Muscle of back (tissue), 3 donors: ENCODE measurements at regions not wholly inside any gene's neighbourhood (a gene's known extent, or its start where the extent isn't known, plus 50 kb on each side); places are given as distances from the start of the nearest gene placed in this dataset.

Source experiments
- DNase-seq, 3 donors: peaks; one replicate each; pipeline versions ENCODE4 v3.0.0 to v3.0.0-alpha.2; 2013

GRCh38 chr9:81391457-81391825 is 297.9 kb downstream of the TLE1 start:
- no peak for DNase-seq

DNA sequence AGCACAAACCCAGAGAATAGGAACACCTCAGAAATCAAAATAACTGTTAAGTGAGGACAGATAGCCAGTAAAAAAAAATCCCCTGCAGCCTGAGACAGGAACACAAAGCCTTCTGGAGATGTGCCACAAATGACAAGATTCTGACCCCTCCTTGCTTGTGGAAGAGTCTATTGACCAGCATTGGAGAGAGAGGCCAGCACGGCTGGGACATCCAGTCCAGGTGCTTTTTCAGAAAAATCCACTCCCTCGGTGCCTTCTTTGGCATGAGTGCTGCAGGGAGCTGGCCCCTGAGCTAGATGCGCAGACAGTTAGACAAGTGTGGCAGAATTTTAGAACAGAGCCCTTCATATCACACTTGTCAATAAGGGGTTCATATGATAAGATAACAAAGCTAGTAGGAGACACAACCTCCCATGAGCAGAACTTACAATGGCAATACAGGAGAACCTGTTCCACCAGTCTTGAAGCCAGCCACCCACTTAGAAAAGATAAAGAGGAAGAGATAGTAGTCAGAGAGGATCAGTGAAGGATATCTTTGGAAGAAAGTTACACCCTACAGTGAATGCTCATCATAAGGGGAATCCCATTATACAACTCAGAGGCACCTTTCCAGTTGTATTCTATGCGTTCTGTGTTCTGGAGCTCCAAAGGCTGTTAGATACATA is 298.4 kb downstream of the TLE1 start:
- DNase-seq = no peak

DNA sequence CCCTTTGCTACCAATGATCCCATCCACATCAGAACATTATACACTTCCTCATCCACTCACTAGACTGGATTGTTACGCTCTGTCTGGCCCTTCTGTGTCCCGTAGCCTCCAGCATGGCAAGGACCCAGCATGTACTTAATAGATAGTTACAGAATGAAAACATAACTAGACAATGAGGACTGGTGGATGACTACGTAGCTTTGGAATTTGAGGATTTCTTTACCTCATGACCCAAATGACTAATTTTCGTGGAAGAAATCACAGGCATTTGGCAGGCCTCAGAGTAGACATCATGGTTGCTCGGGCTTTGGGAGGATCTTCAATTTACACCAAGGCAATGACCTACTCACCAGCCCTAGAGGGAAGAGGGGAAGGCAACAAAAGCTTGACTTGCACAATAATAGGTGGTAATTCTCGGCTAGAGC is 299.8 kb downstream of the TLE1 start:
- peak; percentile 63 to 96 (median 73) for DNase-seq

- DNase-seq = no peak
Measured at GRCh38 chr9:81388831-81389230, 300.5 kb downstream of the TLE1 start.

DNA sequence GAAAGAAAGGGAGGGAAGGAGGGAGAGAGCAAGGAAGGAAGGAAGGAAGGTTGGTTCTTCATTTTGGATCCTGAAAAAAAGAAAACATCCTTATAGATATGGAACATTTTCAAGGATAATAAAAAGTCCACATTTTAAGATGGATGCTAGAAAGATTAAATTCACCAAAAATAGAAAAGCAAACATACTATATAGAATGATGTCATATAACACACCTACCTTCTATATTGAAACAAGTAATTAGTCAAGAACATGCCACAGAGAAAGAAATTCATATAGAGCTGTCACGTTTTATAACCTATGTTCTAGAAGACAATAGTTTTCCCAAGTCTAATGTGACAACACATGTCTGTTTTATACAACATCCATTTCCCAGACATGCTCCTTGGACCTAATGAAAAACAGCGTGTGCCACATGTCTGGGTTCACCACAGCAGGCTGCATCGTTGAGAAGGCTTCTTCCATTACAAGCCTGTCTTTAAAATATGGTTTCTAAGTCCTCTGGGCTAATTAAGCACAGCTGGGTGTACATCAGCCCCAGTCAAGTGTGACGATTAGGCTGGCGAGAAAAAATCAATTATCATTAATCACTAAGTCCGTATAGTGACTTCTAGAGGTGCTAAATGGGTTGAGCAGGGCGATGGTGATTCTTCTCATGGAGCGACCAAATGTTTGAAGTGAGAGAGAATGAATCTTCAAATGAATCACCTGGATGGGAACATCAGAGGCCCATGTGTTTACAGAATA is 301.8 kb downstream of the TLE1 start:
- DNase-seq = no peak

DNA sequence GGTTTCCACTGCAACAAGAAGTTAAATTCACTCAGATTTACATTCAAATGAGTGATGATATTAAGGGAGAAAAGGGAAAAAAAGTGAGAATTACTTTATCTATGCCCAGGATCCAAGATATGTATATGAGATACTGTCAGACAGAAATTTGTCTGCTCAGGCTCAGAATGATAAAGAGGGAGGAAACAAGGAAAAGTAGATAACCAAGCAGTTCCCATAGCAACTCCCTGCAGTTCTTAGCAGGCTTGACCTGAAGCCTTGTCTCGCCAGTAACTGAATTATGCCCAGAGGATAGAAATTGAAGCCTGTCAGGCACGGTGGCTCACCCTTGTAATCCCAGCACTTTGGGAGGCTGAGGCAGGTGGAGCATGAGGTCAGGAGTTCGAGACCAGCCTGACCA is 304.4 kb downstream of the TLE1 start:
- DNase-seq = no peak

DNA sequence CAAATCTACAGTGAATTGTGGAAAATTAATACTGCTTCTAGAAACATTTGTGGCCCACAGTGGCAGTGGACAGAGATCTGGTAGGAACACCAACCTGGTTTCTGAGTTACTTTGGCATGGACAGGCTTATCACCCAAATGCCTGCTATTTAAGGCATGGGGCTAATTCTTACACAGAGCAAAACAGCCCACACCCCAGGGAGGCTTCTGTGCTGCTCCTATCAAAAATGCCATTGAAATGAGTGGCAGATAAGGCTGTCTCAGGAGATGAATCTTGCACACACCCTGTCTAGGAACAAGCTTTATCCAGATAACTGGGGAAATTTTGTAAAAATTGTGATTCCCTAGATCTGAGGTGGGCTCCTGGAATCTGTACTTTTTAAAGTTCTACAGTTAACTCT is 307.1 kb downstream of the TLE1 start:
- DNase-seq = no peak

GRCh38 chr9:81381694-81382093 is 307.7 kb downstream of the TLE1 start:
- no peak for DNase-seq

- no peak for DNase-seq
Measured at GRCh38 chr9:81380504-81381359, 308.6 kb downstream of the TLE1 start.

DNA sequence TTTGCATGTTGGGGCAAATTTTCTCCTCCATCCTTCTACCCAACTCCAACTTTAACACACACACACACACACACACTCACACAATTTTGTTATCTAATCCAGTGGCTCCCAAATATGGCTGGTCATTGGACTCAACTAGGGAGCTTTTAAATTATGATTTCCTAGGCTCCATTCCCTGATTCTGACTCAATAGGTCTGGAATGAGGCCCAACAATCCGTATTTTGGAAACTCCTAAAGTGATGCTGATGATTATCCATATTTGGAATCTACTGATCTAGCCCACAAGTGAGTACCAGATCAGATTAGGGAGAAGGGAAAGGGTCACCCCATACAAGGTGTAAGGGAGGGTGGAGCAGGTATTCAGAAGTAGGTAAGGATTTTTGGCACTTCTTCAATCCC is 309.7 kb downstream of the TLE1 start:
- DNase-seq = peak in 1 of 3 donors; percentile 33

- no peak for DNase-seq
Measured at GRCh38 chr9:81377921-81378320, 311.4 kb downstream of the TLE1 start.

- no peak for DNase-seq
Measured at GRCh38 chr9:81377320-81377719, 312.0 kb downstream of the TLE1 start.

DNA sequence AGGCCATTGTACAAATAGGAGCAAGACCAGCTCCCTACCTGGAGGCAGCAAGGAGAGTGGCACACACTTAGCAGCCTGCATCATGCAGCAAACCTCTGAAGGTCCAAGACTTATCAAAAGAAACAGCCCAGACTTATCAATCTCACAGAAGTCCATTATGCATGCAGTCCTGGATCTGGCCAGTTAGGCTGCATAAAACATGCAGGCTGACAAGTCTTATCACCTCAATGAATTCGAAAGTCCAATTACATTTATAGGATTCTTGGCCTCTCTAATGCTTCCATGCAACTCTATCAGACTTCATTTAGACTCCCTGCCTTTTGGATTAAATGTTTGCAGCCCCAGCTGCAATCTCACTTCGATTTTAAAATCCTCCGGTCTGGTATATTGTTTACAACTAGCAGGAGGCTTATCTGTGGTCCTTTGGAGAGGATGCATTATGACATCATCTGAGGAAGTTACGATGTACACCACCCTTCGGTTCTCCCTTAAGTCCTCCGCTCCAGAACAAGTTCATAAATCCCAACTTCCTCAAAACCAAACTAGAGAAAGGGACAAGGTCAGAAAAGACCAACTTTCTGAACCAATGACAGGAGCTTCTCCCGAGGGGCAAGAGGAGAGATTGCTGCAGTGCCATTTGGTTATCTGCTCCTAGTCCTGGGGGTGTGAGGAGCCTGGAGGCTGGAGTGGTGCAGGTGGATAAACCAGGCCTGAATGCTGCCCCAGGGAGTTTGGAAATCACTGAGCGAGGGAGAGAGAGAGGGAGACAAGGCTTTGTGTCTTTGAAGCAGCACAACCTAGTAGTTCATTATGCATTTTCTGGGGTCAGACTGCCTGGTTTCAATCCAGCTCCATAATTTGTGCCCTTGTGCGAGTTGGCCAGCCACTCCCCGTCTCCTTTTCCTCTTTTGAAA is 313.9 kb downstream of the TLE1 start:
- no peak for DNase-seq

GRCh38 chr9:81374459-81375186 is 314.7 kb downstream of the TLE1 start:
- no peak for DNase-seq

DNA sequence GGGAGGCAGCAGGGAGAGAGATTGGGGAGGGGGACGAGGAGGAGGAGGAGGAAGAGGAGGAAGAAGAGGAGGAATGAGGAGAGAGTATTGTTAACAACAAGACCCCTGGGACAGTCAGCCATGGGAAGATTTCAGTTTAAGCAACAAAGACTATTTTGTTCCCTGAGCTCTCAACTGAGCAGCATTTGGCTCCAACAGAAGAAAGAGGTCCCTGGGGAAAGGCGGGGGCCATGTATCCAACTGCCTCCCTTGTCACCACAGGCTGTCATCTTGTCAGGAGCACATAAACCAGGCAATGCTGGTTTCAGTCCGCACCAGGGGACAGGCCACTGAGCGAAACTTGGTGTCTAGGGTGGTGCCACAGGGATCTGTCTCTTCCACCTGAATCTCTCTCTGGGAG is 316.1 kb downstream of the TLE1 start:
- no peak for DNase-seq

DNA sequence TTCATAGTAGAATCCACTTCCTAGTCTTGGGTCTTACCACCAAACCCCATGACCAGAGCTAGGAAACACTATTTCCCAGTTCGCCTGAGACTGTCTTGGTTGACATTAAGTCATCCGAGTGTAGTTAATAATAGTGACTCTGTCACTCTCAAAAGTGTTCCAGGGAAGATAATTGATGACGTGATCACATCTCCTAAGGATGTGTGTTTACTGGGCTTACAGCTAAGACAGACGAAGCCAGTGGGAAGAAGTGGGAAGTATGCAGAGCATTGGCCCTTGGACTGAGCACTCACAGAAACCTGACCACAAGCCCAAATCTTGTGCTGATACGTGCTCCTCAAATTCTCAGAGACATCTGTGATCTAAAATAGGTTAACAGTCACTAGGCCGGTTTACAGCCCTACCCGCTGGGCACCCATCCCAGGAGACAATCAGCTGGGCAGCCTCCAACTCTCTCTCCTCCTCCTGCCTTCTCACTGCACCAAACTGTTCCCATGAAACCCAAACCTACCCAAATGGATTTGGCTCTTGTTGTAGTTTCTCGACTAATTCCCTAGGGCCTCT is 316.6 kb downstream of the TLE1 start:
- DNase-seq = no peak

DNA sequence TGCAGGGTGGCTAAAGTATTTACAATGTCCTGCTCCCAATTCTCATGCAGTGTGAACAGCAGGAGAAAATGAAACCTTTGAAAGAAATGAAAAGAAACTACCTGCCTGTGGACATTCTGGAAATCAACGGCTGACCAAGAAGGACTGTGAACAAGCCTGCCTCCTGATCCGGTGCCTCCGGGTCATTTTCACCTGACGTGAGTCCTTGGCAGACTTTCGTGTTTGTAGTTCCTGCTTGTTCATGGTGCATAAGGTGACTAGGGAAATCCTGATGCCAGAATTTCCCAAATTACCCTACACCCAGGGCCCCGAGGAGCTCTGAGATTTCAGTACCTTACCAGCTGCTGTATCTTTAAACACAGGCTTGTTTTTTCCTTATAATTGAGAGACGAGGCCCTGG is 317.5 kb downstream of the TLE1 start:
- no peak for DNase-seq

- no peak for DNase-seq
Measured at GRCh38 chr9:81370650-81371049, 318.7 kb downstream of the TLE1 start.

GRCh38 chr9:81370096-81370495 is 319.3 kb downstream of the TLE1 start:
- no peak for DNase-seq

GRCh38 chr9:81369121-81369520 is 320.2 kb downstream of the TLE1 start:
- no peak for DNase-seq
